ENCODE measurements at regions not wholly inside any gene's neighbourhood (a gene's known extent, or its start where the extent isn't known, plus 50 kb on each side); places are given as distances from the start of the nearest gene placed in this dataset.
"Not testable (repeated sequence)": the region's sequence is repeated elsewhere in the genome, so short reads cannot be mapped to it uniquely, and the experiment has no call there.

DNA sequence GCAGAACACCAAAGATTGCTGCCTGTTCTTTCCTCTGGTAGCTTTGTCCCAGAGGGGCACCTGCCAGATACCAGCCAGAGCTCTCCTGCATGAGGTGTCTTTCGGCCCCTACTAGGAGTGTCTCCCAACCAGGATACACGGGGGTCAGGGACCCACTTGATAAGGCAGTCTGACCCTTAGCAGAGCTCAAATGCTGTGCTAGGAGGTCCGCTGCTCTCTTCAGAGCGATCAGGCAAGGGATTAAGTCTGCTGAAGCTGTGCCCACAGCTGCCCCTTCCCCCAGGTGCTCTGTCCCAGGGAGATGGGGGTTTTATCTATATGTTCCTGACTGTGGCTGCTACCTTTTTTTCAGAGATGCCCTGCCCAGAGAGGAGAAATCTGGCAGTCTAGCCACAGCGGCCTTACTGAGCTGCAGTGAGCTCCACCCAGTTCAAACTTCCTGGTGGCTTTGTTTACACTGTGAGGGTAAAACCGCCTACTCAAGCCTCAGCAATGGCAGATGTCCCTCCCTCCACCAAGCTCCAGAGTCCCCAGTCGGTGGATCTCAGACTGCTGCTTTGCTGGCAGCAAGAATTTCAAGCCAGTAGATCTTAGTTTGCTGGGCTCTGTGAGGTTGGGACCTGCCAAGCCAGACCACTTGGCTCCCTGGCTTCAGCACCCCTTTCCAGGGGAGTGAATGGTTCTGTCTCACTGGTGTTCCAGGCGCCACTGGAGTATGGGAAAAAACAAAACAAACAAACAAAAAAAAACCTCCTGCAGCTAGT is 52.0 kb upstream of the TMTC2 start:
- TF ChIP-seq KAT8 (IDR thresholded peaks at IDR 0.05; ENCODE audit: low read depth); NR3C1 (CRISPR knock-in tag; IDR thresholded peaks at IDR 0.05); MXI1 (IDR thresholded peaks at IDR 0.05; ENCODE audit: low read depth, low read length); RAD51 (IDR thresholded peaks at IDR 0.05; ENCODE audit: borderline replicate concordance, low read depth); EZH2 (IDR thresholded peaks at IDR 0.05; ENCODE audit: borderline replicate concordance, low read depth, low read length); ZNF274 (IDR thresholded peaks at IDR 0.05; ENCODE audit: borderline replicate concordance, low read depth, low read length); SIN3A (IDR thresholded peaks at IDR 0.05; ENCODE audit: borderline replicate concordance in 2 of 2, control insufficient read depth in 1 of 2, low read depth in 2 of 2, low read length in 2 of 2); MAFK (IDR thresholded peaks at IDR 0.05; ENCODE audit: low read length); RBBP5 (IDR thresholded peaks at IDR 0.05; ENCODE audit: borderline replicate concordance, insufficient read depth, low read length, poor library complexity, severe bottlenecking): not testable (repeated sequence)
- TF ChIP-seq, protein P1, sequence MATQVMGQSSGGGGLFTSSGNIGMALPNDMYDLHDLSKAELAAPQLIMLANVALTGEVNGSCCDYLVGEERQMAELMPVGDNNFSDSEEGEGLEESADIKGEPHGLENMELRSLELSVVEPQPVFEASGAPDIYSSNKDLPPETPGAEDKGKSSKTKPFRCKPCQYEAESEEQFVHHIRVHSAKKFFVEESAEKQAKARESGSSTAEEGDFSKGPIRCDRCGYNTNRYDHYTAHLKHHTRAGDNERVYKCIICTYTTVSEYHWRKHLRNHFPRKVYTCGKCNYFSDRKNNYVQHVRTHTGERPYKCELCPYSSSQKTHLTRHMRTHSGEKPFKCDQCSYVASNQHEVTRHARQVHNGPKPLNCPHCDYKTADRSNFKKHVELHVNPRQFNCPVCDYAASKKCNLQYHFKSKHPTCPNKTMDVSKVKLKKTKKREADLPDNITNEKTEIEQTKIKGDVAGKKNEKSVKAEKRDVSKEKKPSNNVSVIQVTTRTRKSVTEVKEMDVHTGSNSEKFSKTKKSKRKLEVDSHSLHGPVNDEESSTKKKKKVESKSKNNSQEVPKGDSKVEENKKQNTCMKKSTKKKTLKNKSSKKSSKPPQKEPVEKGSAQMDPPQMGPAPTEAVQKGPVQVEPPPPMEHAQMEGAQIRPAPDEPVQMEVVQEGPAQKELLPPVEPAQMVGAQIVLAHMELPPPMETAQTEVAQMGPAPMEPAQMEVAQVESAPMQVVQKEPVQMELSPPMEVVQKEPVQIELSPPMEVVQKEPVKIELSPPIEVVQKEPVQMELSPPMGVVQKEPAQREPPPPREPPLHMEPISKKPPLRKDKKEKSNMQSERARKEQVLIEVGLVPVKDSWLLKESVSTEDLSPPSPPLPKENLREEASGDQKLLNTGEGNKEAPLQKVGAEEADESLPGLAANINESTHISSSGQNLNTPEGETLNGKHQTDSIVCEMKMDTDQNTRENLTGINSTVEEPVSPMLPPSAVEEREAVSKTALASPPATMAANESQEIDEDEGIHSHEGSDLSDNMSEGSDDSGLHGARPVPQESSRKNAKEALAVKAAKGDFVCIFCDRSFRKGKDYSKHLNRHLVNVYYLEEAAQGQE (IDR thresholded peaks at IDR 0.05; ENCODE audit: borderline replicate concordance), result not testable (repeated sequence)
- TF ChIP-seq, protein P1 (CRISPR knock-in tag; IDR thresholded peaks at IDR 0.05; ENCODE audit: low read depth), result not testable (repeated sequence)
- TF ChIP-seq, protein P2, sequence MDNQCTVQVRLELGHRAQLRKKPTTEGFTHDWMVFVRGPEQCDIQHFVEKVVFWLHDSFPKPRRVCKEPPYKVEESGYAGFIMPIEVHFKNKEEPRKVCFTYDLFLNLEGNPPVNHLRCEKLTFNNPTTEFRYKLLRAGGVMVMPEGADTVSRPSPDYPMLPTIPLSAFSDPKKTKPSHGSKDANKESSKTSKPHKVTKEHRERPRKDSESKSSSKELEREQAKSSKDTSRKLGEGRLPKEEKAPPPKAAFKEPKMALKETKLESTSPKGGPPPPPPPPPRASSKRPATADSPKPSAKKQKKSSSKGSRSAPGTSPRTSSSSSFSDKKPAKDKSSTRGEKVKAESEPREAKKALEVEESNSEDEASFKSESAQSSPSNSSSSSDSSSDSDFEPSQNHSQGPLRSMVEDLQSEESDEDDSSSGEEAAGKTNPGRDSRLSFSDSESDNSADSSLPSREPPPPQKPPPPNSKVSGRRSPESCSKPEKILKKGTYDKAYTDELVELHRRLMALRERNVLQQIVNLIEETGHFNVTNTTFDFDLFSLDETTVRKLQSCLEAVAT (IDR thresholded peaks at IDR 0.05), result not testable (repeated sequence)
- TF ChIP-seq, protein P3, sequence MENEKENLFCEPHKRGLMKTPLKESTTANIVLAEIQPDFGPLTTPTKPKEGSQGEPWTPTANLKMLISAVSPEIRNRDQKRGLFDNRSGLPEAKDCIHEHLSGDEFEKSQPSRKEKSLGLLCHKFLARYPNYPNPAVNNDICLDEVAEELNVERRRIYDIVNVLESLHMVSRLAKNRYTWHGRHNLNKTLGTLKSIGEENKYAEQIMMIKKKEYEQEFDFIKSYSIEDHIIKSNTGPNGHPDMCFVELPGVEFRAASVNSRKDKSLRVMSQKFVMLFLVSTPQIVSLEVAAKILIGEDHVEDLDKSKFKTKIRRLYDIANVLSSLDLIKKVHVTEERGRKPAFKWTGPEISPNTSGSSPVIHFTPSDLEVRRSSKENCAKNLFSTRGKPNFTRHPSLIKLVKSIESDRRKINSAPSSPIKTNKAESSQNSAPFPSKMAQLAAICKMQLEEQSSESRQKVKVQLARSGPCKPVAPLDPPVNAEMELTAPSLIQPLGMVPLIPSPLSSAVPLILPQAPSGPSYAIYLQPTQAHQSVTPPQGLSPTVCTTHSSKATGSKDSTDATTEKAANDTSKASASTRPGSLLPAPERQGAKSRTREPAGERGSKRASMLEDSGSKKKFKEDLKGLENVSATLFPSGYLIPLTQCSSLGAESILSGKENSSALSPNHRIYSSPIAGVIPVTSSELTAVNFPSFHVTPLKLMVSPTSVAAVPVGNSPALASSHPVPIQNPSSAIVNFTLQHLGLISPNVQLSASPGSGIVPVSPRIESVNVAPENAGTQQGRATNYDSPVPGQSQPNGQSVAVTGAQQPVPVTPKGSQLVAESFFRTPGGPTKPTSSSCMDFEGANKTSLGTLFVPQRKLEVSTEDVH (IDR thresholded peaks at IDR 0.05; ENCODE audit: low read depth, partially characterized antibody), result not testable (repeated sequence)
- TF ChIP-seq, protein P4, sequence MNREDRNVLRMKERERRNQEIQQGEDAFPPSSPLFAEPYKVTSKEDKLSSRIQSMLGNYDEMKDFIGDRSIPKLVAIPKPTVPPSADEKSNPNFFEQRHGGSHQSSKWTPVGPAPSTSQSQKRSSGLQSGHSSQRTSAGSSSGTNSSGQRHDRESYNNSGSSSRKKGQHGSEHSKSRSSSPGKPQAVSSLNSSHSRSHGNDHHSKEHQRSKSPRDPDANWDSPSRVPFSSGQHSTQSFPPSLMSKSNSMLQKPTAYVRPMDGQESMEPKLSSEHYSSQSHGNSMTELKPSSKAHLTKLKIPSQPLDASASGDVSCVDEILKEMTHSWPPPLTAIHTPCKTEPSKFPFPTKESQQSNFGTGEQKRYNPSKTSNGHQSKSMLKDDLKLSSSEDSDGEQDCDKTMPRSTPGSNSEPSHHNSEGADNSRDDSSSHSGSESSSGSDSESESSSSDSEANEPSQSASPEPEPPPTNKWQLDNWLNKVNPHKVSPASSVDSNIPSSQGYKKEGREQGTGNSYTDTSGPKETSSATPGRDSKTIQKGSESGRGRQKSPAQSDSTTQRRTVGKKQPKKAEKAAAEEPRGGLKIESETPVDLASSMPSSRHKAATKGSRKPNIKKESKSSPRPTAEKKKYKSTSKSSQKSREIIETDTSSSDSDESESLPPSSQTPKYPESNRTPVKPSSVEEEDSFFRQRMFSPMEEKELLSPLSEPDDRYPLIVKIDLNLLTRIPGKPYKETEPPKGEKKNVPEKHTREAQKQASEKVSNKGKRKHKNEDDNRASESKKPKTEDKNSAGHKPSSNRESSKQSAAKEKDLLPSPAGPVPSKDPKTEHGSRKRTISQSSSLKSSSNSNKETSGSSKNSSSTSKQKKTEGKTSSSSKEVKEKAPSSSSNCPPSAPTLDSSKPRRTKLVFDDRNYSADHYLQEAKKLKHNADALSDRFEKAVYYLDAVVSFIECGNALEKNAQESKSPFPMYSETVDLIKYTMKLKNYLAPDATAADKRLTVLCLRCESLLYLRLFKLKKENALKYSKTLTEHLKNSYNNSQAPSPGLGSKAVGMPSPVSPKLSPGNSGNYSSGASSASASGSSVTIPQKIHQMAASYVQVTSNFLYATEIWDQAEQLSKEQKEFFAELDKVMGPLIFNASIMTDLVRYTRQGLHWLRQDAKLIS (CRISPR knock-in tag; IDR thresholded peaks at IDR 0.05), result not testable (repeated sequence)

All from K562 (cell line).